ENCODE measurements at regions not wholly inside any gene's neighbourhood (a gene's known extent, or its start where the extent isn't known, plus 50 kb on each side); places are given as distances from the start of the nearest gene placed in this dataset.

- no peak overlapping the region for H3K4me2 ChIP-seq (ENCODE audit: insufficient read depth, low read length)
- no peak overlapping the region for H2AFZ ChIP-seq (ENCODE audit: low read depth, low read length)
- H3K36me3 ChIP-seq (ENCODE audit: control insufficient read depth in 2 of 2, extremely low read depth in 1 of 2, insufficient read depth in 2 of 2, low read length in 2 of 2): no peaks in the 10 kb centered on the region
- H3K27me3 ChIP-seq (ENCODE audit: control insufficient read depth in 2 of 2, insufficient read depth in 2 of 2, low read length in 2 of 2): no peaks in the 10 kb centered on the region
- ChIA-PET POLR2A (no interaction called here), CTCF (no interaction called here)
- H3K4me3 ChIP-seq (replicated peaks in 1 of 3; ENCODE audit: insufficient read depth in 1 of 3, low read depth in 1 of 3, low read length in 3 of 3): no peak overlapping the region
- no peaks in the 10 kb centered on the region for H3K4me1 ChIP-seq (ENCODE audit: control insufficient read depth, extremely low read depth, insufficient read depth, low read length)
- H3K27ac ChIP-seq (ENCODE audit: insufficient read depth, low read depth, low read length): no peak overlapping the region
- FAIRE-seq: no peak
- TF ChIP-seq MAX (IDR thresholded peaks at IDR 0.05; ENCODE audit: insufficient read depth, insufficient read length) (no peak), EZH2 (IDR thresholded peaks at IDR 0.05; ENCODE audit: borderline replicate concordance, low read depth, low read length, severe bottlenecking) (no peak), GATA2 (IDR thresholded peaks at IDR 0.05; ENCODE audit: insufficient read depth, insufficient read length, low read depth, low read length) (no peak), MYC (IDR thresholded peaks at IDR 0.05; ENCODE audit: low read depth, low read length) (no peak), FOS (IDR thresholded peaks at IDR 0.05; ENCODE audit: borderline replicate concordance, insufficient read depth, low read length) (no peak), POLR2A (IDR thresholded peaks at IDR 0.05; ENCODE audit: low read depth, low read length) (no peak)
- H4K20me1 ChIP-seq (replicated peaks; ENCODE audit: control insufficient read depth, extremely low read depth, insufficient read depth, low read length): no peaks in the 10 kb centered on the region
- dilution Hi-C loops (cut with MboI; ENCODE audit: extremely low pct_ligation_motif_present, low sequenced_read_pairs): no loop called here
- no peak for DNase-seq (ENCODE audit: low read depth, low spot score)
- BruUV-seq (replicated peaks): no TSS peak
- H3K9me1 ChIP-seq (replicated peaks; ENCODE audit: control insufficient read depth, extremely low read depth, insufficient read depth, low read length): no peaks in the 10 kb centered on the region
- no peaks in the 10 kb centered on the region for H3K79me2 ChIP-seq (ENCODE audit: control insufficient read depth, insufficient read depth, low read length)
- no peak overlapping the region for H3K9ac ChIP-seq (replicated peaks; ENCODE audit: extremely low read depth, insufficient read depth, low read length)
- no peaks in the 10 kb centered on the region for H3K9me3 ChIP-seq (replicated peaks; ENCODE audit: control insufficient read depth, insufficient read depth, low read length)
- intact Hi-C loops (cut with micrococcal nuclease): no loop called here
Observed at GRCh38 chr11:80613655-80614054, 1172.8 kb upstream of the TENM4 start.

- Histone ChIP-seq H3K27me3 (ENCODE audit: control insufficient read depth in 2 of 2, insufficient read depth in 2 of 2, low read length in 2 of 2) (no peaks in the 10 kb centered on the region), H3K4me1 (ENCODE audit: control insufficient read depth, extremely low read depth, insufficient read depth, low read length) (no peaks in the 10 kb centered on the region), H2AFZ (ENCODE audit: low read depth, low read length) (no peak overlapping the region), H3K36me3 (ENCODE audit: control insufficient read depth in 2 of 2, extremely low read depth in 1 of 2, insufficient read depth in 2 of 2, low read length in 2 of 2) (no peaks in the 10 kb centered on the region), H3K9me3 (replicated peaks; ENCODE audit: control insufficient read depth, insufficient read depth, low read length) (no peaks in the 10 kb centered on the region), H3K4me2 (ENCODE audit: insufficient read depth, low read length) (no peak overlapping the region), H4K20me1 (replicated peaks; ENCODE audit: control insufficient read depth, extremely low read depth, insufficient read depth, low read length) (no peaks in the 10 kb centered on the region), H3K79me2 (ENCODE audit: control insufficient read depth, insufficient read depth, low read length) (no peaks in the 10 kb centered on the region), H3K9me1 (replicated peaks; ENCODE audit: control insufficient read depth, extremely low read depth, insufficient read depth, low read length) (no peaks in the 10 kb centered on the region), H3K4me3 (replicated peaks in 1 of 3; ENCODE audit: insufficient read depth in 1 of 3, low read depth in 1 of 3, low read length in 3 of 3) (no peak overlapping the region), H3K27ac (ENCODE audit: insufficient read depth, low read depth, low read length) (no peak overlapping the region), H3K9ac (replicated peaks; ENCODE audit: extremely low read depth, insufficient read depth, low read length) (no peak overlapping the region)
- ChIA-PET POLR2A (no interaction called here), CTCF (no interaction called here)
- no peak for FAIRE-seq
- TF ChIP-seq FOS (IDR thresholded peaks at IDR 0.05; ENCODE audit: borderline replicate concordance, insufficient read depth, low read length) (no peak), POLR2A (IDR thresholded peaks at IDR 0.05; ENCODE audit: low read depth, low read length) (no peak), EZH2 (IDR thresholded peaks at IDR 0.05; ENCODE audit: borderline replicate concordance, low read depth, low read length, severe bottlenecking) (no peak), GATA2 (IDR thresholded peaks at IDR 0.05; ENCODE audit: insufficient read depth, insufficient read length, low read depth, low read length) (no peak), JUN (IDR thresholded peaks at IDR 0.05; ENCODE audit: borderline replicate concordance, insufficient read depth, insufficient read length, low read depth) (no peak), CTCF (IDR thresholded peaks at IDR 0.05; ENCODE audit: extremely low read depth in 1 of 2, insufficient read depth in 1 of 2, low read depth in 1 of 2, low read length in 2 of 2) (no peak), MYC (IDR thresholded peaks at IDR 0.05; ENCODE audit: low read depth, low read length) (no peak), MAX (IDR thresholded peaks at IDR 0.05; ENCODE audit: insufficient read depth, insufficient read length) (no peak), POLR2AphosphoS5 (IDR thresholded peaks at IDR 0.05; ENCODE audit: insufficient read depth, low read depth, low read length) (no peak)
- no peak for DNase-seq (ENCODE audit: low read depth, low spot score)
- BruUV-seq (replicated peaks): no TSS peak
- dilution Hi-C loops (cut with MboI; ENCODE audit: extremely low pct_ligation_motif_present, low sequenced_read_pairs) (no loop called here), intact Hi-C loops (cut with micrococcal nuclease) (no loop called here)
Observed at GRCh38 chr11:80610516-80610915, 1169.7 kb upstream of the TENM4 start.
